Aorta (tissue), 5 donors: ENCODE measurements at regions not wholly inside any gene's neighbourhood (a gene's known extent, or its start where the extent isn't known, plus 50 kb on each side); places are given as distances from the start of the nearest gene placed in this dataset.
"Not testable (repeated sequence)": the region's sequence is repeated elsewhere in the genome, so short reads cannot be mapped to it uniquely, and the experiment has no call there.

Experiments
- ATAC-seq: fragments of 200-7000 bp; cut with Tn5 transposase; one replicate; pipeline ENCODE4 v1.9.1; 2022; ENCODE audit warnings: moderate library complexity; ENCODE audit not compliant: low FRiP score
- DNase-seq, 2 donors: peaks; one replicate each; pipeline ENCODE4 v3.0.0-alpha.2; 2020
- H3K27ac ChIP-seq, 2 donors: one replicate each; pipeline ENCODE4 v1.5.1; 2013; ENCODE audit warnings: low read length in 2 of 2, mild to moderate bottlenecking in 2 of 2, moderate library complexity in 2 of 2, control low read depth in 1 of 2, inconsistent platforms in 1 of 2, low read depth in 1 of 2
- H3K27me3 ChIP-seq, 2 donors: one replicate each; pipeline ENCODE4 v1.6.1; 2013; ENCODE audit warnings: control low read depth in 1 of 2, low read length in 1 of 2, mild to moderate bottlenecking in 1 of 2, moderate library complexity in 1 of 2; ENCODE audit not compliant: insufficient read depth in 2 of 2, control insufficient read depth in 1 of 2
- H3K36me3 ChIP-seq, 2 donors: one replicate each; pipeline ENCODE4 v1.6.1; 2013; ENCODE audit warnings: control low read depth in 1 of 2, low read length in 1 of 2, mild to moderate bottlenecking in 1 of 2; ENCODE audit not compliant: insufficient read depth in 2 of 2, control insufficient read depth in 1 of 2
- H3K4me1 ChIP-seq, 2 donors: one replicate each; pipeline ENCODE4 v1.6.1; 2013; ENCODE audit warnings: low read length in 2 of 2, control low read depth in 1 of 2, mild to moderate bottlenecking in 1 of 2, moderate library complexity in 1 of 2; ENCODE audit not compliant: insufficient read depth in 2 of 2, control insufficient read depth in 1 of 2
- H3K4me3 ChIP-seq, 2 donors: one replicate each; pipeline ENCODE4 v1.5.1; 2013; ENCODE audit warnings: low read length in 2 of 2, control low read depth in 1 of 2, mild to moderate bottlenecking in 1 of 2
- H3K9me3 ChIP-seq: one replicate; pipeline ENCODE4 v1.6.1; 2013; ENCODE audit warnings: mild to moderate bottlenecking, low read length; ENCODE audit not compliant: control insufficient read depth
- WGBS, 2 donors: extraction: QIAGEN DNeasy Blood & Tissue Kit; methylation state at CpG; one replicate each; pipeline ENCODE4 v1.1.7; 2013; 5-methylcytosine and 5-hydroxymethylcytosine counted together
- intact Hi-C, 2 donors: fragments of 100-400 bp; cut with DNase I; formaldehyde crosslinking; loops; one replicate each; pipeline versions ENCODE4 v1.14.2 to v1.15.0; 2022
- donor health status: healthy with polysubstance abuse.
- donor health status: Bipolar disorder and iron deficiency.
- donor health status: DM: no; HTN: no; CAD: no.
- donor health status: DM: no; HTN: no; CAD: no.
- donor health status: DM: yes; HTN: yes; CAD: no.

- H3K4me3 ChIP-seq, H3K27me3 ChIP-seq, DNase-seq, intact Hi-C loops, ATAC-seq, H3K36me3 ChIP-seq, H3K9me3 ChIP-seq, H3K4me1 ChIP-seq, H3K27ac ChIP-seq: not testable (repeated sequence)
- 63 to 79% methylated on average over 5 of the region's 5 CpGs for WGBS, 2 donors
Measured at GRCh38 chr7:55706451-55707195, 134.3 kb upstream of the VOPP1 start.

DNA sequence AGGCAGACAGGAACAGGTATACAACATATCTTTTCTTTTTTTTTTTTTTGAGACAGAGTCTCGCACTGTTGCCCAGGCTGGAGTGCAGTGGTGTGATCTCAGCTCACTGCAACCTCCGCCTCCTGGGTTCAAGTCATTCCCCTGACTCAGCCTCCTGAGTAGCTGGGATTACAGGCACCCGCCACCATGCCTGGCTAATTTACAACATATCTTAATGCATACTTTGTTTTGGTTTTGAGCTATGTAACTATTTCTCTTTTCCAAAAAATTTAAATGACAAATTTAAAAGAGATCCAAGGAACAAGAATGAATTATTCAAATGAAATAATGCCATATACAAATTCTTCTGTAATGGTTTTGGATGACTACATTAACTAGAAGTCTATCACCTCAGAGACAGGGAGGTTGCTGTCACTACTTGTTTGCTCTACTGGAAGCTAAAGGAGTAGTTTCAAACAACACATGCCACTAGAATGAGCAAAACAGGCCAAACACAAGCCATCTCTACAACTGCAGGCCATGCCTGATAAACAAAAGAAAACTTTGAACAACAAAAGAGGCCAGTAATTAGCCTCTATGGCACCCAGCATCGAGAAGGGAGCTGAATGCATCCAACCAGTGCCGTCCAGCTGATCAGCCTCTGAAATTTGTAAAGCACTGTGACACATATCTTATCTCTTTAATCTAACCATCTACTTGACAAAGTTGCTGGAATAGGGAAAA lies 133.6 kb upstream of the VOPP1 start:
- WGBS, 2 donors, result 81 to 93% methylated on average over 5 of the region's 5 CpGs
- DNase-seq, H3K4me1 ChIP-seq, H3K27ac ChIP-seq, H3K36me3 ChIP-seq, intact Hi-C loops, H3K4me3 ChIP-seq, H3K27me3 ChIP-seq, H3K9me3 ChIP-seq, ATAC-seq: not testable (repeated sequence)

GRCh38 chr7:55702831-55703230 lies 130.5 kb upstream of the VOPP1 start:
- H3K4me3 ChIP-seq, H3K4me1 ChIP-seq, DNase-seq, intact Hi-C loops, H3K27ac ChIP-seq, H3K27me3 ChIP-seq, H3K9me3 ChIP-seq, ATAC-seq, H3K36me3 ChIP-seq: not testable (repeated sequence)
- 73% methylated on average over 6 of the region's 6 CpGs for WGBS, 2 donors

- WGBS, 2 donors, result 76 to 89% methylated on average over 5 of the region's 5 CpGs
Measured at GRCh38 chr7:55699450-55699842, 127.1 kb upstream of the VOPP1 start.

GRCh38 chr7:55698607-55699449 lies 126.5 kb upstream of the VOPP1 start:
- ATAC-seq, H3K4me1 ChIP-seq, H3K27me3 ChIP-seq, H3K9me3 ChIP-seq, H3K27ac ChIP-seq, H3K36me3 ChIP-seq, H3K4me3 ChIP-seq, DNase-seq, intact Hi-C loops: not testable (repeated sequence)
- WGBS, 2 donors, result 85 to 88% methylated on average over 12 to 14 of the region's 14 CpGs

More at GRCh38 chr7:55699450-55699842, 127.1 kb upstream of the VOPP1 start:
- H3K4me3 ChIP-seq, H3K36me3 ChIP-seq, DNase-seq, ATAC-seq, H3K27me3 ChIP-seq, intact Hi-C loops, H3K9me3 ChIP-seq, H3K27ac ChIP-seq, H3K4me1 ChIP-seq: not testable (repeated sequence)

- 42 to 49% methylated on average over 5 of the region's 6 CpGs for WGBS, 2 donors
- H3K4me1 ChIP-seq, H3K36me3 ChIP-seq, H3K27me3 ChIP-seq, DNase-seq, H3K9me3 ChIP-seq, intact Hi-C loops, H3K27ac ChIP-seq, H3K4me3 ChIP-seq, ATAC-seq: not testable (repeated sequence)
Measured at GRCh38 chr7:55695893-55696701, 123.8 kb upstream of the VOPP1 start.

- intact Hi-C loops, H3K36me3 ChIP-seq, H3K9me3 ChIP-seq, H3K4me1 ChIP-seq, H3K27ac ChIP-seq, DNase-seq, H3K4me3 ChIP-seq, H3K27me3 ChIP-seq, ATAC-seq: not testable (repeated sequence)
- WGBS, 2 donors, result 67 to 69% methylated on average over 5 of the region's 5 CpGs
Measured at GRCh38 chr7:55694484-55694883, 122.2 kb upstream of the VOPP1 start.
